Midbrain (tissue), 1 donor: ENCODE measurements at regions not wholly inside any gene's neighbourhood (a gene's known extent, or its start where the extent isn't known, plus 50 kb on each side); places are given as distances from the start of the nearest gene placed in this dataset.
"Not testable (repeated sequence)": the region's sequence is repeated elsewhere in the genome, so short reads cannot be mapped to it uniquely, and the experiment has no call there.

Experiments
- DNase-seq: peaks from one replicate; lab custom pipeline; 2025; lab: John Stamatoyannopoulos, UW

DNA sequence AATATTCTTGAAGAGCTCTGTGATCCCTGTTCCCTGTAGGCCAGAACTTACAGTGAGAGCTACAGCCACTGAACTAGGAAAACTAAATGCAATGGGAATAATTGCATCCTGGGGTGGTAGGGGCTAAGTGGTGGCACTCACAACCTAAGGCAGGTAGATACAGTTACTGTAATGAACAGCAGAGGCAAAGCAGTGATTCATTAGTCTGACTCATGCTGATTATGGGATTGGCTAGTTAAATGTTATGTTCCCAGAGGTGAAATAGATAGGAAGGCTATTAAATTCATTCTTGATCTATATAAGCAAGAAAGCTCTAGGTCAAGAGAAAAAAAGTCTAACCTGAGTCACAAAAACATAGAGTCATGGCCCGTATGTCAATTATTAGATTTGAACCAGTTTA is 173.1 kb upstream of the MALRD1 start:
- DNase-seq: no peak

DNA sequence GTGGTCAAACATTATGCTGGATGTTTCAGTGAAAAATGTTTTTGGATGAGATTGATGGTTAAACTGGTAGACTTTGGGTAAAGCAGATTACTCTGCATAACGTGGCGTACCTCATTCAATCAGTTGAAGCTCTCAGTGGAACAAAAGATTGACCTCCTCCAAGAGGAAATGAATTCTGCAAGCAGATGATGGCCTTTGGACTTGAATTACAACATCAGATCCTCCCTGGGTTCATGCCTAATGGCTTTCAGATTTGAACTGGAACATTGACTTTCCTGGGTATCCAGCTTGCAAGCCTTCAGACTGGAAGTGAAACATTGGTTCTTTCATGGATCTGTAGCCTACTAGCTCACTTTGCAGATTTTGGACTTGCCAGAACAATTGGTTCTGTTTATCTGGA is 169.3 kb upstream of the MALRD1 start:
- DNase-seq: no peak

DNA sequence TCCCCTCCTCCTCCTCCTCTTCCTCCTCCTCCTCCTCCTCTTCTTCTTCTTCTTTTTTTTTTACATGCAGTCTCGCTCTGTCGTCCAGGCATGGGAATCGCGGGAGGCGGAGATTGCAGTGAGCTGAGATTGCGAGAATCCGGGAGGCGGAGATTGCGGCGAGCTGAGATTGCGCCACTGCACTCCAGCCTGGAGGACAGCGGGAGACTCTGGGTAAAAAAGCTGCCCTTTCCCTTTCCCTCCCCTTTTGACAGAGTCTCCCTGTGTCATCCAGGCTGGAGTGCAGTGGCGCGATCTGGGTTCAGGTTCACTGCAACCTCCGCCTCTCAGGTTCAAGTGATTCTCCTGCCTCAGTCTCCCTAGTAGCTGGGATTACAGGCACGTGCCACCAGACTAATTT is 168.1 kb upstream of the MALRD1 start:
- DNase-seq: no peak

DNA sequence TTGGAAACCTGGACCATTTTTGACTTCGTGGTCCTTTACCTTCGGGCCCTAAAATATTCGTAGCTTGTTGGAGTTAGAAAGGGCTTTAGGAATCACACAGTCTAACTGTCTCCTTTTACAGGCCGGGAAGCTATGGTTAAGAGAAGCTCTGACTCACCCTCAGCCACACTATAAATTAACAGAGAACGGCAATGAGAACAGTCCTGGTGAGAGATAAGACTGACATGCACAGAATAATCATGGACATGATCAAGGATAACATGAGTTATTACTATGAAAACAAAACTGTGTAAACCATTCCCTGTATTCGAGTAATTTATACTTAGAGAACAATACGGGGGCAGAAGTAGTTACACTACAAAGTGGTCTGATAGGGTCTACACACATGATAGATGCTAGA is 162.5 kb upstream of the MALRD1 start:
- no peak for DNase-seq

DNA sequence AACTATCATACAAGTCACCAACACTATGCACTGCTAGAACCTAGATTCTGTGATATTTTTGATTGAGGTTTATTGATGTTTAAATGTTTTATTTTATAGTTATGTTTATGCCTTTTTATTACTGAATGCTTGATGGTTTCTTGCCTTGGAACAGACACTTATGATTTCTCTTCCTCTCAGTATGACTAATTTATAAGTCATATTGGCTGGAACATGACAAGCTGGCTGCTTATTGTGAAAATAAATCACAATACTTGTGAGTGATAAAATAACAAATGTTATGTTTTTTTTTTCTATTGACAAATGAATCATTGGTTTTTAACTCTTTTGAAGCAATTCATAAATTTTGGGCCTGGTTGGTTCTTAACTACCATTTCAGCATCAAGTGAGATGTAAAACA is 142.0 kb upstream of the MALRD1 start:
- no peak for DNase-seq

DNA sequence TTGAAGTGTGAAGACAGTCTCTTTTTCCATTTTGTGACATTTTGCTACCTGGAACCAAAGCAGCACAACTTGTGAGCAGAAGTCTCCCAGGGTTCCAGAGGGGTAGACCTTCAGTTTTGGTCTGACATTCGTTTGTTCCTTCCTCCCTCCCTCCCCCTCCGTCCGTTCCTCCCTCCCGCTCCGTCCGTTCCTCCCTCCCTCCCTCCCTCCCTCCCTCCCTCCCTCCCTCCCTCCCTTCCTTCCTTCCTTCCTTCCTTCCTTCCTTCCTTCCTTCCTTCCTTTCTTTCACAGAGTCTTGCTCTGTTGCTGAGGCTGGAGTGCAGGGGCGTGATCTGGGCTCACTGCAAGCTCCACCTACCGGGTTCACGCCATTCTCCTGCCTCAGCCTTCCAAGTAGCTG is 131.2 kb upstream of the MALRD1 start:
- not testable (repeated sequence) for DNase-seq

DNA sequence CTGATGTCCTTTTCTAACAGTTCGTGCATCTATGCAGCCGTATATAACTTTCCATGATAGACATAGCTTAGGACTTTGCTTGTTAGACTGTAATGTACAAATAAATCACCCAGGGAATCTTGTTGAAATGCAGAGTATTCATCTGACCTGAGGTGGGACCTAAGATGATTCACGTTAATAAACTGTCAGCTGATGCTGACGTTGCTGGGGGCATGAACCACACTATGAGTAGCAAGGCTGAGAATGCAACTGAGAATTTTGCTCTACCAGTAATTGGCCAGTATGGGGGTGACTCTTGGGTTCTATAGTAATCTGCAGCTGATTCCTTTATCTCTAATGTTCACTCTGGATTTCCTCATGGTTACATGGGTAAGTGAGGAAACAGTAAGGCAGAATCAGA is 130.1 kb upstream of the MALRD1 start:
- no peak for DNase-seq

DNA sequence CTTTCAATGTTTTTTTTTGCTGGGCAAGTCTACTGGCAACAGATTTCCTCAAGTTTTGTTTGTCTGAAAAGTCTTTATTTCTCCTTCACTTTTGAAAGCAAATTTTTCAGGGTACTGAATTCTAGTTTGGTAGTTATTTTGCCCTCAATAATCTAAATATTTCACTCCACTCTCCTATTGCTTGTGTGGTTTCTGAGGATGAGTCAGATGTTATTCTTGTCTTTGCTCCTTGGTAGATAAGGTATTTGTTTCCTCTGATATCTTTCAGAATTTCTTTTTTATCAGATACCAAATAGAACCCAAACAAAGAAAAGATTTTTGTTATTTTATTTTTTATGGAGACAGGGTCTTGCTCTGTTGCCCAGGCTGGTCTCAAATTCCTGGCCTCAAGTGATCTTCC is 99.2 kb upstream of the MALRD1 start:
- DNase-seq: no peak

DNA sequence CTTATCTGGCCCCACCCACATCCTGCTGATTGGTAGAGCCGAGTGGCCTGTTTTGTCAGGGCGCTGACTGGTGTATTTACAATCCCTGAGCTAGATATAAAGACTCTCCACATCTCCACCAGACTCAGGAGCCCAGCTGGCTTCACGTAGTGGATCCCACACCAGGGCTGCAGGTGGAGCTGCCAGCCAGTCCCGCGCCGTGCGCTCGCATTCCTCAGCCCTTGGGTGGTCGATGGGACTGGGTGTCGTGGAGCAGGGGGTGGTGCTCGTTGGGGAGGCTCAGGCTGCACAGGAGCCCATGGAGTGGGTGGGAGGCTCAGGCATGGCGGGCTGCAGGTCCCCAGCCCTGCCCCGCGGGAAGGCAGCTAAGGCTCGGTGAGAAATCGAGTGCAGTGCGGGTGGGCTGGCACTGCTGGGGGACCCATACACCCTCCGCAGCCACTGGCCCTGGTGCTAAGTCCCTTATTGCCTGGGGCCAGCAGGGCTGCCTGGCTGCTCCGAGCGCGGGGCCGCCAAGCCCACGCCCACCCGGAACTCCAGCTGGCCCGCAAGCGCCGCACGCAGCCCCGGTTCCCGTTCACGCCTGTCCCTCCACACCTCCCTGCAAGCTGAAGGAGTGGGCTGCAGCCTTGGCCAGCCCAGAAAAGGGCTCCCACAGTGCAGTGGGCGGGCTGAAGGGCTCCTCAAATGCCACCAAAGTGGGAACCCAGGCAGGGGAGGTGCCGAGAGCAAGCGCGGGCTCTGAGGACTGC is 97.4 kb upstream of the MALRD1 start:
- not testable (repeated sequence) for DNase-seq

DNA sequence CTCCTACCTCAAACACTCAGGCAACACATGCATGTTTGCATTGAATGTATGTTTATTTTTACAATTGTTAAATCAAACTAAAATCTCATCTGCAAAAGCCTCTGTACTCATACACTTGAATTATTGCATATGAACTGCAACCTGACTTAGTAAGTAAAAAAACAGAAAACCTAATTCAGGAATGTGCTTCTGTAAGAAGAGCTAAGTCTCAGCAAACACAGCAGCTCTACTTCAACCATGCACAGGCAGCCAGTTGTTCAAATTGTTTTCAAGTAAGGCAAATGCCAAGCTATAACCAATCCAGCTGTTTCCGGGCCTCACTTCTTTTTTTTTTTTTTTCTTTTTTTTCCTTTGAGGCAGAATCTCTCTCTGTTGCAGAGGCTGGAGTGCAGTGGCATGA is 93.5 kb upstream of the MALRD1 start:
- no peak for DNase-seq

DNA sequence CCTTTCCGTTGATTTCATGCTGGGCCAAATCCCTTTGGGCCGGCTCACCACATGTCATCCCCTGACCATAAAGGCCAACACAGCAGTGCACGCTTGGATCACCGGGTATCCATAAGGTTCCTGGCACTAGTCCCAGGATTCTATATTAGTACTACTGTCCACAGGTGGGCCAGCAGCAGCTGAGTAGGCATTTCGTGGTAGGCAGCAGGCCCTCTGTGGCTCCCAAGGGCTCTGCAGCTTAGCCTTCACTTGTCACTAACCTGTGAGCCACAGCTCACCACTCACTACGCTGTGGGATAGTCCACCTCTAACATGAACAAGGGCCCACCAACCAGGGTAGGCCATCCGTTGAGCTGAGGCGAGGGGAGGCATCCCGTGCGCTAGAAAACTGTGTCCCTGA is 89.2 kb upstream of the MALRD1 start:
- DNase-seq: no peak

DNA sequence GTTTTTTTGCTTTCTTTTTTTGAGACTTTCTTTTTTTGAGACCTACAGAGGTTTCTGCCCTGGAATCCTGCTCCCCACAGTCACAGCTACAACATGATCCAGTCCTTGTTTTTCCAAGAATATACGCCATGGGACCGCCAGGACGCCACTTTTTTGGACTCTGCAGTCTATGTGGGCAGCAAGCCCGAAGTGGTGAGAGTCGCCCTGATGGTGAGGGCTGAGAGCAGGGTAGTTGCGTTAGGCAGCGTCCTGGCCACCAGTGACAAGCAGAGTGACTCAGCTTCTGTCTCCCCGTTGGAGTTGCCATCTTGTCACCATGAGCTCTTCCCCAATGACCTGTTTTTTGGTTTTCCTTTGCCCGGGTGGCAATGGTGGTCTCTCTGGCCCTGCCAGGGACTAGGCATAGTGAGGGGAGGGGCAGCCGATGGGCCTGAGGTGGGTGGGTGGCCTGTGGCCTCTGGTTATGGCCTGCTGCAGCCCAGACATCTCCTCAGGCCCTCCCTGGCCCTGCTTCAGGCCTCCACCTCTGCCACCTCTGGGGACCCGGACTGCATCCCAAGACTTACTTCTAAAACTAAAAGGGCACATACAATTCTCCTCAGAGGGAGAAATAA is 88.0 kb upstream of the MALRD1 start:
- no peak for DNase-seq

DNA sequence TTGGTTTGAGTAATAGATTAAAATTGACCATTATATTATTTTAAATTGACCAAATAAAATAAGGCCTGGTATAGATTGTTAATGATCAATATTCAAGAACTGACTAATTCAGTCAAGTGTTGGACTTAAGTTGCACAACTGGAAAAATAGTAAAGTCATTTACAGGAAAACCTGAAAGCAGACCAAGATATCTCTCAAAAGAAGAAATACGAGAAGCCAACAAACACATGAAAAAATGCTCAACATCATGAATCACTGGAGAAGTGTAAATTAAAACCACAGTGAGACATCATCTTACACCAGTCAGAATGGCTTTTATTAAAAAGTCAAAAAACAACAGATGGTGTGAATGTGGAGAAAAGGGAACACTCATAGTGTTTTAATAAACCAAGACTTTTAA is 80.4 kb upstream of the MALRD1 start:
- DNase-seq: no peak

DNA sequence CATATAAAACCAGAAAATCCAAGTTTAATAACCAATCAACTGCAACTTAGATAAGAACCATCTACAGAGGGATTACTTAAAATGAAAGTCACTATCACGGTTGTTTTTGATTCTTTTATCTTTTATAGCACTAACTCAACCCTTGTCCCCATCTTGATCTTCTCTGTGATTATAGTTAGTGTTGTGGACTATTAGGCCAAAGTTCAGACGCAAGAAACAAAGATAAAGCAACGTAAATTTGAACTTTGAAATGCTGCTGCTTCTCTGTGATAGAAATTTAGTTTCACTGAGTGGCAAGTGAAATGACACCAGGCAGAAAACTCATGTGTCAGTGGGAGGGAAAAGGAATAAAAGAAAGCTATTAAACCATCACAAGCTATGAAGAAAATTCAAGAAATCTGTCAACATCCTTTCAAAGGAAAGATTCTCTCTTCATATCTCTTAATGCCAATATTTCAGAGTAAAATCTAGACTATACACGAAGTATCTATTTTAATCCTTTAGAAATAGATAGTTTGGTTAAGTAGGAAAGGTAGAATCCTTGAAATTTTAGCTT is 71.8 kb upstream of the MALRD1 start:
- no peak for DNase-seq

DNA sequence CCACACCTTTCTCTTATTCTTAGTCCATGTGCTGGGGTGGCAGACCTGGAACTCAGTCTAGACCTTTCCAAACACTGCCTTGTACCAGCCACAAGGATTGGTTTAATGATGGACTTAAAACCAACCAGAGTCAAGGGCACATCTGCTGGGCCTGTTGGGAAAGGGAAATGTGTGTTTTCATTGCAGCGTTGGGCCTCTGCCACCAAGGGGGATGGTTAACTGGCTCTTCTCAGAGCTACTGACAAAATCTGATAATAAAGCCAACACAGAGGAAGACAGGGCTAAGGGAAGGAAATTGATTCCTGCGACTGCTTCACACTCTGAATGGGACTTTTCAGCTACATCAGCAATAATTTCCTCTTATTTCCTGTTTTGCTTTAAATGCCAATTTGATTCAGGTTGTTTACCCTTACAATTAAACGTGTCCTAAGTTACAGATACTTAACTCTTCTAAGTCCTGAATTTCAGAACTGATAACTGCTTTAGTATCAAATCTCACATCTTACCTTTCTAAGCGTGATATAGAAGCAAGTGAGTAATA is 68.4 kb upstream of the MALRD1 start:
- no peak for DNase-seq

DNA sequence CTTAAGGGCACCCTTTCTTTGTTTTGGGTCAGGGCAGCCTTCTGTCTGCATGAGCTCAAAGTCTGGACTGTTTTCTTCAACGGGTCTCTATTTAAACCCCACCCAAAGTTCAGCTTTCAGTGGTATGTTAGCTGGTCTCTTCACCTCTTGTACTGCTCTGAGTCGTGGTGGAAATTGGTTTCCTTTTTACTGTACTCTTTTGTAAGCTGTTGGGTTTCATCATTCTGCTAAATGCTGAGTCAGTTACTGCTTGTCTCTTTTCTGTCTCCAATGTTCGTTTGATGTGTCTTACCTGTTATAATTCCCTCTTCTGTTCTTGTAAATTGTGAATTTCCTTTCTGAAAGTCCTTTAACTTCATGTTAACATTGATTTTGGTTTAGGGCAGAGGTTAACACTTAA is 64.1 kb upstream of the MALRD1 start:
- DNase-seq: no peak

DNA sequence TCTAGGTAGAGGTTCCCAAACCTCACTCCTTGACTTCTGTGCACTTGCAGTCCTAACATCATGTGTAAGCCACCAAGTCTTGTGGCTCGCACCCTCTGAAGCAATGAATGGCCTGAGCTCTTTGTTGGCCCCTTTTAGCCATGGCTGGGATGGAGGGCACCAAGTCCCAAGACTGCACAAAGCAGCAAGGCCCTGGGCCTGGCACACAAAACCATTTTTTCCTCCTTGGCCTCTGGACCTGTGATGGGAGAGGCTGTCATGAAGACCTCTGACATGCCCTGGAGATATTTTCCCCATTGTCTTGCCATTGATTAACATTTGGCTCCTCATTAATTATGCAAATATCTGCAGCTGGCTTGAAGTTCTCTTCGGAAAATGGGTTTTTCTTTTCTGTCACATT is 60.3 kb upstream of the MALRD1 start:
- no peak for DNase-seq
